Type B pancreatic cell (in vitro differentiated cells): ENCODE measurements at regions not wholly inside any gene's neighbourhood (a gene's known extent, or its start where the extent isn't known, plus 50 kb on each side); places are given as distances from the start of the nearest gene placed in this dataset.
A peak's percentile ranks its signal among the peaks of the same experiment; 100 is the strongest.

Source experiments
- DNase-seq: peaks from one replicate; pipeline ENCODE4 v3.0.0; 2021; ENCODE audit warnings: mixed read lengths; ENCODE audit not compliant: unreplicated experiment; ENCODE audit errors: extremely low spot score
- H3K27ac Mint-ChIP-seq: 2 replicates; pipeline ENCODE4 v1.8.0; 2021; ENCODE audit warnings: mild to moderate bottlenecking, mixed read lengths
- H3K27me3 Mint-ChIP-seq: 2 replicates; pipeline ENCODE4 v1.8.0; 2021; ENCODE audit warnings: mixed read lengths
- H3K36me3 Mint-ChIP-seq: 2 replicates; pipeline ENCODE4 v1.8.0; 2021; ENCODE audit warnings: mixed read lengths
- H3K4me1 Mint-ChIP-seq: one replicate; pipeline ENCODE4 v1.8.0; 2021; ENCODE audit warnings: mixed read lengths; ENCODE audit not compliant: unreplicated experiment
- H3K4me3 Mint-ChIP-seq: 2 replicates; pipeline ENCODE4 v1.8.0; 2021; ENCODE audit warnings: mild to moderate bottlenecking, mixed read lengths
- H3K9me3 Mint-ChIP-seq: 2 replicates; pipeline ENCODE4 v1.8.0; 2021; ENCODE audit warnings: mixed read lengths
- CTCF ChIP-seq: fragments of 200-600 bp; sonication (generic); conservative IDR thresholded peaks from 2 replicates; pipeline ENCODE4 v1.5.0; 2021; ENCODE audit warnings: antibody characterized with exemption, mild to moderate bottlenecking

GRCh38 chr10:111200505-111201186, 123.8 kb downstream of the ADRA2A start:
- H3K27ac Mint-ChIP-seq = peak overlapping the region; percentile 82
- no peaks in the 10 kb centered on the region for H3K27me3 Mint-ChIP-seq
- H3K4me1 Mint-ChIP-seq = no peaks in the 10 kb centered on the region
- H3K36me3 Mint-ChIP-seq = no peaks in the 10 kb centered on the region
- H3K4me3 Mint-ChIP-seq = peak overlapping the region; percentile 16
- no peak for TF ChIP-seq CTCF
- H3K9me3 Mint-ChIP-seq = peaks cover 5% of the 10 kb centered on the region
- no peak for DNase-seq

GRCh38 chr10:111203615-111204014, 126.8 kb downstream of the ADRA2A start:
- DNase-seq = no peak
- Mint-ChIP-seq H3K27ac (no peak overlapping the region), H3K4me1 (no peaks in the 10 kb centered on the region), H3K9me3 (peaks cover 5% of the 10 kb centered on the region), H3K36me3 (no peaks in the 10 kb centered on the region), H3K4me3 (no peak overlapping the region), H3K27me3 (peaks cover 5% of the 10 kb centered on the region)
- no peak for TF ChIP-seq CTCF

- no peak overlapping the region for H3K27ac Mint-ChIP-seq
- no peaks in the 10 kb centered on the region for H3K4me1 Mint-ChIP-seq
- peaks cover 5% of the 10 kb centered on the region for H3K9me3 Mint-ChIP-seq
- no peaks in the 10 kb centered on the region for H3K36me3 Mint-ChIP-seq
- TF ChIP-seq CTCF = no peak
- no peak for DNase-seq
- H3K4me3 Mint-ChIP-seq = no peak overlapping the region
- peaks cover 5% of the 10 kb centered on the region for H3K27me3 Mint-ChIP-seq
Measured at GRCh38 chr10:111204838-111205237, 128.0 kb downstream of the ADRA2A start.

GRCh38 chr10:111206521-111206920, 129.7 kb downstream of the ADRA2A start:
- Mint-ChIP-seq H3K4me1 (no peaks in the 10 kb centered on the region), H3K4me3 (no peak overlapping the region), H3K27me3 (peaks cover 5% of the 10 kb centered on the region), H3K36me3 (no peaks in the 10 kb centered on the region), H3K9me3 (no peaks in the 10 kb centered on the region), H3K27ac (no peak overlapping the region)
- no peak for DNase-seq
- no peak for TF ChIP-seq CTCF

GRCh38 chr10:111207500-111207899, 130.7 kb downstream of the ADRA2A start:
- no peak overlapping the region for H3K27ac Mint-ChIP-seq
- H3K27me3 Mint-ChIP-seq = peaks cover 5% of the 10 kb centered on the region
- no peaks in the 10 kb centered on the region for H3K9me3 Mint-ChIP-seq
- H3K4me3 Mint-ChIP-seq = no peak overlapping the region
- no peaks in the 10 kb centered on the region for H3K4me1 Mint-ChIP-seq
- no peaks in the 10 kb centered on the region for H3K36me3 Mint-ChIP-seq
- TF ChIP-seq CTCF = no peak
- DNase-seq = no peak

- DNase-seq = no peak
- TF ChIP-seq CTCF = no peak
- Mint-ChIP-seq H3K27me3 (peaks cover 5% of the 10 kb centered on the region), H3K27ac (no peak overlapping the region), H3K36me3 (no peaks in the 10 kb centered on the region), H3K4me3 (no peak overlapping the region), H3K4me1 (no peaks in the 10 kb centered on the region), H3K9me3 (no peaks in the 10 kb centered on the region)
Measured at GRCh38 chr10:111208951-111209350, 132.1 kb downstream of the ADRA2A start.
